Erythroblast (primary cell): ENCODE measurements at regions not wholly inside any gene's neighbourhood (a gene's known extent, or its start where the extent isn't known, plus 50 kb on each side); places are given as distances from the start of the nearest gene placed in this dataset.
"Not testable (repeated sequence)": the region's sequence is repeated elsewhere in the genome, so short reads cannot be mapped to it uniquely, and the experiment has no call there.

Experiments used
- DNase-seq, 2 experiments: peaks; one replicate each; lab custom pipeline; 2025; lab: John Stamatoyannopoulos, UW
- GATA1 ChIP-seq: IDR thresholded peaks from 2 replicates; pipeline ENCODE4 v1.6.1; 2011; ENCODE audit warnings: low read depth, mild to moderate bottlenecking, control low read depth, low read length, moderate library complexity
- POLR2A ChIP-seq: IDR thresholded peaks from 2 replicates; pipeline ENCODE4 v1.6.1; 2011; ENCODE audit warnings: mild to moderate bottlenecking, low read length

DNA sequence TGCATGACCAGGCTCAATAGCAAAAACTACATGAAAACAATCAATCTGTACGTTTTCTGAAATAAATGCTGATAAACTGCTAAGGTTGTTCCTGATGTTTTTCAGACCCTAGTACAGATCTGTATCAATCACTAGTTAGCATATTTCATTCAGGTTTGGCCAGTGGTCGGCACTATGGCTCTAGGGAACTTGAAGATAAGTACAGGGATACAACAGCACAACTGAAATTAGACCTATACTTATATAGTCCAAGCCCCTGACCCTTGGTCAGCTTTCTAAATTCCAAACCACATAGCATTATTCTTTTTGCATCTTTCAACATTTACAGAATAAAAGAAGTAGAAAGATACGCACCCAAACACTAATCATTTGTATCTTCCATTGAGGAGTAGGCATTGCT is 142.7 kb downstream of the PLPPR4 start:
- TF ChIP-seq POLR2A (no peak), GATA1 (no peak)
- DNase-seq = no peak

DNA sequence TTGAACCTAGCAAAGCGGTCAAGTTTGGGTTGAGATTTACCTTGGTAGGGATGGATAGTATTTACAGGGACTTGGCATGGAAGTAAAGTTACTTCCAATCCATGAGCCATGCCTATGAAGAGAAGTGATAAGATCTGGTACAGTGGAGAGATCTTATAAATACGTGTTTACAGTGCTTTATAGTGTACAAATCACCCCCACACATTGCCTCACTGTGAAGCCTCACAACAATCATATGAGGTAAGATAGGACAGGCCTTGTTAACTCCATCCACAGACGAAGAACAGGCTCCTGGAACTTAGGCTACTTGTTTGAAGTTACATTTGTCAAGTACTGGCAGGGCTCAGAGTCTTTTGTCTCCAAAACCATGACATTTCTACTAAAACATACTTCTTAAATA is 159.8 kb downstream of the PLPPR4 start:
- DNase-seq = no peak
- TF ChIP-seq POLR2A (no peak), GATA1 (no peak)

GRCh38 chr1:99429754-99430153 is 165.5 kb downstream of the PLPPR4 start:
- DNase-seq = no peak
- TF ChIP-seq POLR2A (no peak), GATA1 (no peak)

DNA sequence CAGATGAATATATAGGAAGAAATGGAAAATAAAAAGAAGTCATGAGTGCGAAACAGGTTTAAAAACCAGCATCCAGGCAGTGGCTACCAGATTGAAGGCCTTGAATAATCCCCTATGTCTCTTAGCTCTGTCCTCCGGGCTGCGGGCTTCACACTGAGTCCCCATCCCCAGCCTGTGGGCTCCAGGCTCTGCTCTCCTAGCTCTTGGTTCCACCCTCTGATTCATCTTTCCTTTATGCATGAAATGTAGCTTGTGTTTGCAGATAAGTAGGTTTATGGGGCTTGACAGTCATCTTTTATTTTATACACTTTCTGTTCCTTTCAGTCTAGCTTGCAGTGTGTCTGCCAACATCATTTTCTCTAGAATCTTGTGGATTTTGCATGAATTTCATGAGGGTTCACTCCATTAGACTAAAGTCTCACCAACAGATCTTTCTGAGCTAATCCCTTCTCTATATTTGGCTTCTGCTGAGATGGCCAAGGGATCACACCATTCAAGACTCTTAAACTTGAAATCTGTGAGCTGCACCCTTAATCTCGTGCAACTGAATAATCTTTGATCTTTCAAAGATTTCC is 174.5 kb downstream of the PLPPR4 start:
- no peak for DNase-seq
- no peak for TF ChIP-seq GATA1
- no peak for TF ChIP-seq POLR2A

DNA sequence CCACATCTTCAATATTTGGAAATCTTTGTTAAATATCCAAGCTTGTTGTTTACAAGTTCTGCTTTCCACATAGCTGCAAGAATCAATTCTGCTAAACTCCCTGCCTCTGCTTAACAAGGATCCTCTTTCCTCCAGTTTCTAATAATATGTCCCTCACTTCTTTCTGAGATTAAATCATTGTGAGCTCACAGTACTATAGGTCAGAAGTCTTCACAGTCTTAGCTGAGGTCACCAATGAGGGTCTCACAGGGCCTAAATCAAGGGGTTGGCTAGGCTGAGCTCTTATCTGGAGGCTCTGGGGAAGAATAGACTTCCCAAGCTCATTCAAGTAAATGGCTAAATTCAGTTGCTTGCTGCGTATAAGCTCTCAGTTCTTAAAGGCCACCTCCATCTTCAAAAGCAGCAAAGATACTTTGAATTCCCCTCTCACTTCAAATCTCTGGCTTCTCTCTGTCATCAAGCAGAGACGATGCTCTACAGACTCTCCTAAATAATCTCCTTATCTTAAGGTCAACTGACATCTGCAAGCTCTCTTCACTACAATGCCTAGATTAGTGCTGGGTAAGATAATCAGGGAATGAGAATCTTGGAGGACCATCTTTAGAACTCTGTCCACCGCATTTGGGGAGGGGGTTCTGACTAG is 175.3 kb downstream of the PLPPR4 start:
- TF ChIP-seq POLR2A = no peak
- TF ChIP-seq GATA1 = no peak
- DNase-seq = no peak

DNA sequence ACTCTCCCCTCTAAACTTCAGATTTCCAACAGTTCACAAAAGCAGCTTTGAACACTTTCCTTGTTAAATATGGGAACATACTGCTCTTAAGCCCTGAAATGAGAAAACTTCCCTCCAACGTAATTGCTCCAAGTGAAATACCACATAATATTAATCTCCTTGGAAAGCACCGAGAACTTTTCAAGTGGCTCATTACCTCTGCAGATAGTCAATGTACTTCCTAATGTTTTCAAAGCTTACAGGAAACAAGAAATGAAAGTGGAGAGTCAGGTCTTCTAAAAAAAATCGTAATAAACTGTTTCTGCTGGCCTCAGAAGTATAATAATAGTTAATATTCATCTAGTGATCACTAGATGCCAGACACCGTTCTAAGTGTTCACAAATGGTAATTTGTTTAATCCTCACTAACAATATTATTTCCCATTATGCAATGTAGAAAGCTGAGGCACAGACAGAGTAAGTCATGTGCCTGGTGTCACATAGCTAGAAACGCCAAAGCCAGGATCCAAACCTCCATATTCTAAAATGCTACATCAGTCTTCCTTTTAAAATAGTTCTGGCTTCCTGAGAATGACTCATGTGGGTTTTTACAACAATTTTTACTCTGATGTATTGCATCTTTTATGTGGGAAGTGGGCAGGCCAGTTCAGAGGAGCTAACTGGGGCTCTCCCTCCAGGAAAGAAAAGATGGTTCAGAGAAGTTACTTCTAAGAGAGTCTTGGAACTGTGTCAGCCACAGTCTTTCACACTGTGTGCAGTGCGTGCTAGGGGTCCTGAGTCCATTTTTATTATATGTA is 177.2 kb downstream of the PLPPR4 start:
- TF ChIP-seq GATA1 (no peak), POLR2A (no peak)
- no peak for DNase-seq

GRCh38 chr1:99444211-99444927 is 180.1 kb downstream of the PLPPR4 start:
- not testable (repeated sequence) for DNase-seq

GRCh38 chr1:99445071-99445470 is 180.8 kb downstream of the PLPPR4 start:
- TF ChIP-seq GATA1 (no peak), POLR2A (no peak)

DNA sequence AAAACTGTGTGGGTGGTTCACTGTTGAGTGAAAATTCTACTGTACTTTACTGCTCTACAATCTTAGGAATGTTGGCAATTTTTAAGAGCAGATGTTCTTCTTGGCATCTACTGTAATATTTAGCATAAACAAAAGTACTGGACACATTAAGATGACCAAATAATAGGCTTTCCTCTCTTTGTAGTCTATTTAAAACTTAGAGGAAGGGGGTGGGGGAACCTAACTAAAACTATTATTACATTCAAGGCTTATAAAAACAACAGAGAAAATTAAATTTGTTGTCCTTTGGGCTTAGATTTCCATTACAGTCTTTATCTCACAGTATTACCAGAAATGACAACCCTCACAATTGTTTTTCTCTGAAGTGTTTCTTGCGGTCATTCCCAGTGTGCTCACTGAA is 181.2 kb downstream of the PLPPR4 start:
- DNase-seq = no peak
- TF ChIP-seq GATA1 (no peak), POLR2A (no peak)

More at GRCh38 chr1:99445071-99445470, 180.8 kb downstream of the PLPPR4 start:
- no peak for DNase-seq

DNA sequence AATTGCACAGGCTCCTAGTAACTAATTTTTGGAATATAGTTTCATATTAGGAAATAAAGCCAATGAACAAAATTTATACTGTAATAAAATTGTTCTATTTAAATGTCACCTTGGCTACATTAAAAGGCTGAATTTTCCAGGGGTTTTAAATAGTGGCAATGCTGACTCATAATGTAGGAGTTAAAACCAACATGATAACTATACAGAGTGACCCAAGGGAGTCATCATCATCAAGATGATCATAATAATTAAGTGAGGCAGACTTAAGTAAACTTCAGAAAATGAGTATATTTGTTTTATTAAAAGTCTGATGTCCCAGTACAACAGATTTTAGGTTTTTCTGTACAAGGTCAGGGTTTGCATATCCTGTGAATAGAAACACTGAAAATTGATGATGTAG is 183.4 kb downstream of the PLPPR4 start:
- DNase-seq = no peak
- TF ChIP-seq GATA1 (no peak), POLR2A (no peak)

DNA sequence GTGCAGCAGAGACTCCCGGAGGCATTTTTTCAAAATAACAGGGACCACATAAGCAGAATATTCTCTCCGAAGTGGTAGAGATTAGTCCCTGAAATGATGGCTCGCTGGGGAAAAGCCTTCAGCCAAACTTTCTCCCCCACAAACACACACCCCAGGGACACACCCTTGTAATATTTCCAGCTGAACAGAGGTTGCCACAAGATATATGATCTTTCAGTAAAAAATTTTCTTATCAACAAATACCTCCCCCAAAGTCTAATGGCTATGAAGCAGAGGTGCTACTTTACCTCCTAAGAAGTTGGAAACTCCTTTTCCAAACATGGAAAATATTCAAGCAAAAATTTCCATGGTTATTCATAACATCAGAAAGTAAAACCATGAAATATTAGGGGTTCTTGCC is 190.2 kb upstream of the PALMD start:
- TF ChIP-seq POLR2A (no peak), GATA1 (no peak)
- no peak for DNase-seq

- no peak for DNase-seq
- TF ChIP-seq POLR2A = no peak
- TF ChIP-seq GATA1 = no peak
These were observed 189.4 kb upstream of the PALMD start for GRCh38 chr1:99456536-99456935.

DNA sequence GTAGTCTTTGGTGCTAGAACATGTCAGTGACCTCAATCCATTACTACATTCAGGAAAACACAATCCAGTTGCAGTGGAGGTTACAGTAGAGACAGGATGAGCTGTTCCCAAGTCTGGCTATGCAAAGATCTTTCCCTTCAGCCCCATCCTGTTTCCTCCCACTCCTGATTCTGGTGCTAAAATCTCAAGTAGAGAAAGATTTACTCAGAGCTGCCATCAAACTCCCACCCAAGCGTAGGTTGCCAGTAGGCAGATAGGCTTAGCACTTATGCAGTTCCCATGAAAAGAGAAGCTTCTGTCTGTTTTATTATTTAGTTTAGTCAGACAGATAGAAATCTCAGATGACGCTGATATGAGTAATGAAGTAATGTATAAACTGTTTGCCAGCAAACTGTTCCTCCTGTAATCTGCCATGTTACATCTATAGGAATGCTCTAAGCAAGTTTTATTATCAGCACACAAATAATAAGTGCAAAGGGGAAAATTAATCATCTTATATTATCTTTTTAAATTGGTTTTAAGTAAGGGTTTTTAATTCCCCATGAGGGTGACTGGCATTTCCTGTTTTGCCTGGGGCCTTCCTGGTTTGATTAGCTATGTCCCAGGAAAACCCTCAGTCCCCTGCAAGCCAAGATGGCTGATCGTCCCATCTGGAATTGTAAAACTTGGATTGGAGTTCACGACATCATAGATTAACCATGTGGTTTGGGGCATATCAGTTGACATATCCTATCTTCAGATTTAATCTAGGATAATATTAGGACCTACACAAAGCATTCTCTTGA is 188.3 kb upstream of the PALMD start:
- TF ChIP-seq GATA1 (no peak), POLR2A (no peak)
- DNase-seq = no peak
